Stimulated activated naive CD8-positive, alpha-beta T cell treated with anti-CD3 and anti-CD28 coated beads, Interleukin-15, Interleukin-2, amounts not matched to agents 100 U/mL and 50 U/mL, for 24 hours (primary cell): ENCODE measurements at regions not wholly inside any gene's neighbourhood (a gene's known extent, or its start where the extent isn't known, plus 50 kb on each side); places are given as distances from the start of the nearest gene placed in this dataset.
A peak's percentile ranks its signal among the peaks of the same experiment; 100 is the strongest.
"Not testable (repeated sequence)": the region's sequence is repeated elsewhere in the genome, so short reads cannot be mapped to it uniquely, and the experiment has no call there.

Source experiments
- ATAC-seq: fragments of 150-1000 bp; cut with Tn5 transposase; one replicate; pipeline ENCODE4 v1.10.0; 2021
- DNase-seq: peaks from one replicate; pipeline ENCODE4 v3.0.0; 2021

DNA sequence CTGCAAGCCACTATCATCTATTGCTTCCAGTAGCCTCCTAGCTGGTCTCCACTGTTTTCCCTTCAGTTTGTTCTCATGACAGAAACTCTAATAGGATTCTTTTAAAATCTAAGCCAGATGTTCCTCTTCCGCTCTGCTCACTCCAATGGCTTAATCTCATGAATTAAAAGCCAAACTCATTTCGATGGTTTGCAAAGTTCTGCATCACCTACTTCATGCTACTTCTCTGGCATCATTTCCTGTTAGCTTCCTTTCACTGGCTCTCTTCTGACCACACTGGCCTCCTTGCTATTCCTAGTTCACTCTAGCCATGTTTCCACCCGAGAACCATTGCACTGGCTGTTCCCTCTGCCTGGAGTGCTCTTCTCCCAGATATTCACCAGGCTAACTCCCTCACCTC lies 102.0 kb upstream of the LSM6 start:
- DNase-seq (no peak), ATAC-seq (no peak)

DNA sequence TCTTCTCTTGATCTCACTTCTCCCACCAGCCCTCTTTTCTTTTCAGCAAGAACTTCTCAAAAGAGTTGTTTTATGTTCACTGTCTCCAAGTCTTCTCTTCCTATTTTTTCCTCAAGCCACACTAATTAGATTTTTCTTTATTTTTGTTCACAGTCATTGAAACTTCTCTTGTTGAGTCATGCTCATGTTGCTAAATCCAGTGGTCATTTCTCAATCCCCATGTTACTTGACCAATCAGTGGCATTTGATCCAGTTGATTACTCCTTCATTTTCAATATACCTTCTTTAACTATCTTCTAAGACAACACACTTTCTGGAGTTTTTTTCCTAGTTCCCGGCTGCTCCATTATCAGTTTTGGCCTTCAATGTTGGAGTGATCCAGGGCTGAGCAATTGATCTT lies 103.1 kb upstream of the LSM6 start:
- no peak for ATAC-seq

DNA sequence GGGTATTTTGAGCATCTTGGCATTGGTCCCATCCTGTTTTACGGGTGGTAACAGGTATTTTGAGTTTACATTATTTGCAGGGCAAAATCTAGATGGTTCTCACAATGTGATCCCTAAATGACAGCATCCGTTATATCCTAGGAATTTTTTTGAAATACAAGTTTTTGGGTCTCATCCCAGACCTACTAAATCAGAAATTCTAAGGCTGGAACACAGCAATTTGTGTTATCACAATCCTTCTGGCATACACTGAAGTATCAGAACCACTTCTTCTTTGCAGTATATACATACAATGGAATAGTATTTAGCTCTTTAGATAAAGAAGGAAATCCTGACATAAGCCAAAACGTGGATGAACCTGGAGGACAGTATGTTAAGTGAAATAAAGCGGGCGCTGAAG lies 104.1 kb upstream of the LSM6 start:
- no peak for DNase-seq
- no peak for ATAC-seq

More for the DNA sequence above, 103.1 kb upstream of the LSM6 start:
- no peak for DNase-seq

DNA sequence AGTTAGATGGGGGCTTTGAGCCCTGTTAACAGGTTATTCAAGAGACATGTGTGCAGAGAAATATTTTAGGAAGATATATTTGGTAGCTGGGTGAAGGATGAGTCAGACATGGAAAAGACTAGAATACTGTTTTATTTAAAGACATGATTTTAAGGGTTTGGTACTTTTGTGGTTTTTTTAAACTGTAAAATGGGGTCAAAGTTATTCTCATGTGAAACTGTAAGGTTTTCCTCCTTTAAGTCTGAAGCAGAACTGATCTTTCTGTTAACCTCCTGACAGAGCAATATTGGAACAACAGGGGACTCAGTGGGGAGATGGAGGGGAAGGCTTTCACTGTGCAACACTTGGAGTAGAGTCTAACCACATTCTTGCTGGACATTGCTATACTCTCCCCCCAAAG lies 112.4 kb upstream of the LSM6 start:
- ATAC-seq (no peak), DNase-seq (no peak)

DNA sequence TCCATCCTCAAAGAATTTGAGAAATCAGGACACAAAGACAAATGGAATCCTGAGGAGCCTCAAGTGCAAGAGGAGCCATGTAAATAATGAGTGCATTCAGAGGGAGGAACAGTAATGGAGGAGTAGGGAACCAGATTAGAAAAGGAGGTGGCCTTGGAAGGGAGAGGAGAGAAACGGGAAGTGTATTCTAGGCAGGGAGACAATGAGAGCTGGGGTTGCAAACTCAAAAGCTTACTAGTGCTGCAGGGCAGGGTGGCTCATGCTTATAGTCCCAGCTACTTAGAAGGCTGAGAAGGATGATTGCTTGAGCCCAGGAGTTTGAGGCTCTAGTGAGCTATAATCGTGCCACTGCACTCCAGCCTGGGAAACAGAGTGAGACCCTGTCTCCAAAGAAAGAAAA lies 113.2 kb upstream of the LSM6 start:
- no peak for ATAC-seq
- DNase-seq, result no peak

DNA sequence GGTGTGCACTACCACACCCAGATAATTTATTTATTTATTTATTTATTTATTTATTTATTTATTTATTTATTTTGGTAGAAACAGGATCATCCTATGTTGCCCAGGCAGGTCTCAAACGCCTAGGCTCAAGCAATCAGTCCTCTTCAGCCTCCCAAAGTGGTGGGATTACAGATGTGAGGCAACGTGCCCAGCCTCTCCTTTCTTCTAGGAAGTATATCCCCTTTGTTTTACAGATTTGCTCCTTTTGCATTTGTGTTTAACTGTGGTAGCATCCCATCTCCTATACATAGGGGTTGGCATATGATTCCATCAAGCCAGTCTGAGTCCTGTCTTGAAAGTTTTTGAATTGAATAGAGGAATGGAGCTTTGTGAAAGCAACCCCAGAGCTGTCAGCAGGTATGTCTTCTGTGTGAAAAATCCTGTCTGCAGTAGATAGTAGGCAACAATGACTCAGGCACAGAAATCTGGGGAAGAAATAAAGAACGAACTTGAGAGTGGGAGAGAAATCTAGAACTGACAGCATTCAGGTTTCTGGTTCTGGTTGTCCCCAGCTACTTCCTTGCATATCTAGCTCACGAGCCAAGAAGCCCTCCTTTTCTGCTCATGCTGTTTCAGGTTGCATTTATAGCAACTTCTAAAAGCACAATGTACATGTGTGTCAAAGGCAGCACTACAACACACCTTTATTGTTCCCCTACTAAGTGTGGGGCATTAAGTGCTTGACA lies 113.7 kb upstream of the LSM6 start:
- ATAC-seq (no peak), DNase-seq (no peak)

DNA sequence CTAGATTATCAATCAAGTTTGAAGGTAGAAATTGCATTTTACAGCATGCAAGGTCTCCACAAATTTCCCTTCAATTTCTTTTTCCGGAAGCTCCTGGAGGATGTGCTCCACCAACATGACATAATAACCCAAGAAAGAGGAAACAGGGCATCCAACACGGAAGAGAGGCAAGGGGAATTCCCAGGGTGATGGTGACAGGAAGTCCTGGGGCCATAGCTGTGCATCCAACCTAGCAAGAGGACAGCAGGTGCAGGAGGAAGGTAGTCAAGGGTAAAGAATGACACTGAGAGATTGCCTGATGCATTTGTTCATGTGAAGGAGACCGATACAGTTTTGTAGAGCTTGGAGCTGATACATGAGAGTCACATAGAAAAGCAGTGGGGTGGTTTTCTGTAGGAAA lies 115.7 kb upstream of the LSM6 start:
- DNase-seq (peak; percentile 12), ATAC-seq (no peak)

DNA sequence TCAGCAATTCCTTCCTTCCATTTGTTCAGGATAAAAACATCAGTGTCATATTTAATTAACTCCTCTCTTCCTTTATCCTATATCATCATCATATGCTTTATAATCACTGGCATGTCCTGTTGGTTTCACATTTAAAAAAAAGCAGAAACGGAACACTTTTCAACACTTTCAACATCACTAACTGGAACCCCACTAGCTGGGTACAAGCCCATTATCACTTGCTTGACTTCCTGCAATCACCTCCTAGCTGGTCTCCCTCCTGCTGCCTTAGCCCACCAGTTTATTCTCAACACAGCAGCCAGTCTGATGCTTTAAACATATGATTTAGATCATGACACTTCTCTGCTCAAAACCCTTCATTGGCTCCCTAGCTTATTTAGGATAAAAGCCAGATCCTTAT lies 116.4 kb upstream of the LSM6 start:
- ATAC-seq (no peak), DNase-seq (no peak)

DNA sequence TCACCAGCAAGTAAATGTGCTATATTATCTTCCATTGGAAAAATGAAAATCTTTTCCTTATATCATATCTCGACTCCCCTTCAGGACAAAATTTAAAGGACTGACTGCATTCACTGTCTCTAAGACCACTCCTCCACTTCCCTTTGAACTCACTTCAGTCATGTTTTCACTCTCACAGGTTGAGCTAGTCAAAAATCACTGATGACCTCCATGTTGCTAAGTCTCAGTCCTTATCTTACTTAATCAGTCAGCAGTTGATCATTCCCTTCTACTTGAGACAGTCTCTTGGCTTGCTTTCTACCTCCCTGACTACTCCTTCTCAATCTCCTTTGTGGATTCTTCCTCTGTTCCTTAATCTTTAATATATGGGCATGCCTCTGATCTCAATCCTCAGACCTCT lies 117.0 kb upstream of the LSM6 start:
- DNase-seq, result no peak
- no peak for ATAC-seq

DNA sequence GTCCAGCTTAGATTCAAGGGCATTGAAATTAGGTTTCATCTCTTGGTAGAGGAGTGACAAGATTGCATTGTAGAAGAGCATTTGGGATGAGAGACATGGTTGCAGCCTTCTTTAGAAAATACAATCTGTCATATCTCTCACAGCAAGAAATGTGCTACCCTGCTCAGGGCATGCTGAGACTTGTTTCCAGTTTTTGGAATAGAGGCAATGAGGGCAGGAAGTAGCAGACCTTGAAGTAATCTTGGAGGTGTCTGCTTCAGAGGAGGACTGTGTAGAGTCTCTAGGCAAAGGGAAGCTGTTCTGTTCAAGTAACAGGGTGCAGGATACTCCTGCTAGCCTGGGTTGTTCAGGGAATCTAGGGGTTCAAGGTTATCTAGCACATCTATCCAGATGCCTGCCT lies 116.1 kb upstream of the ZNF827 start:
- DNase-seq, result no peak
- ATAC-seq, result no peak

DNA sequence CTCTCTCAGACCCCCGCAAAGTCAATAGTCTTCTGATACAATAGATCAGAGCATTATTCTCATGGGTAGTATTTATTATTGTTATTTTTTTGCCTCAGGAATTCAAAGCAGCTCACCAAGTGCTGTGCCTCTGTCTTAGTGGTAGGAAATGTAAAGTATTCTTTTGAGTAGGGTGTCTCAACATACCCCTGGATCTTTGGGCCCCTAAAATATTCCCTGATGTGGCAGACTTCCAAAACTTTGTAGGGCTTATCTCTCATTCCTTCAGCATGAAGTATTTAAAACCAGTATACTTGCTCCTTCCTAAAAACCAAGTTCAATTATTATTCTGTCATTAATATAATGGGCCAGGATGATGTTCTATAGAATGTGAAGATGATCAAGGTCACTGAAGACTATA lies 115.3 kb upstream of the ZNF827 start:
- DNase-seq, result no peak
- ATAC-seq, result no peak

DNA sequence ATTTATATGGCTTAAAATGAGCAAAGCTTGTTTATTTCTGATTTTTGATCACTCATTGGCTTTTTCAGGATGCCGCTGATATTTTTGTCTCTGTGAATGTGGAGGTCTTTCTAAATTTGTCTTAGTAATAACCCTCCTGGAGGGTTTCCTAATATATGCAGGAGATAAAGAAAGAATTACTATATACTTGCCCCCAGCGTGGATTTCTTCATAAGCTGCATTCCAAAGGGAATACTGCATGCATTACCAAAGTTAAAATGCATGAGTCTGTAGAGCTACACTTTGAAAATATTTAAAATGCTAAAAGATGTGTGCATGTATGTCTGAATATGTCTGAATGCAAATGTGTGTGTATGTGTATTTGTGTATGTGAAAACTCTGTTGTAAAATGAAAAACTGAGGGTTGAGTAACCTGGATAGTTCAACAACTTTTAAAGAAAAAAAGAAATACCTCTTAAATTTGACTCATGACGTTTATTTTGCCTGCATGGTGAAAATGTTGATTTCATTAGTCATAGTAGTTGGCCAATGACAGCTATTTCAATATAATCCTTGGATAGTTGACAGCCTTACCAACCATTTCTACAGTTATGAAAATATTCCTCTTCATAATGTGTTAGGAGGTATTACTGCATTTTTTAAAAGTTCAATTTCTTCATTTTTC lies 113.2 kb upstream of the ZNF827 start:
- ATAC-seq, result no peak
- DNase-seq, result no peak

DNA sequence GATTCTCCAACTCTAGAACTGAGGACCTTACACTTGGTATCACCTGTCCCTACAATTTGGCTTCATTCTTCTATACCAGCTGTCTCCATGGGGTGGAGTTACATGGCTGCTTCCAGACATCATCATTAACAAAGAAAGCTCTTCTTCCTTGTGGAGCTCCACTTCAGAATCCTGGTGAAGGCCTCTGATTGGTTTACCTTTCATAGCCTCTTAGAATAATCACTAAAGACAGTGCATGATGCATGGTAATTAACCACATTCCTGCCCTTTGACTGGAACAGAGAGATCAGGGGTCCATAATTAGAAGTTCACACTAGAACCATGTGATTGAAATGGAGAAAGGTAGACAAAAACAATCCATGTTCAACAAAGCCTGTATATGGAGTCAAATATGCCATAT lies 112.6 kb upstream of the ZNF827 start:
- DNase-seq (no peak), ATAC-seq (no peak)

DNA sequence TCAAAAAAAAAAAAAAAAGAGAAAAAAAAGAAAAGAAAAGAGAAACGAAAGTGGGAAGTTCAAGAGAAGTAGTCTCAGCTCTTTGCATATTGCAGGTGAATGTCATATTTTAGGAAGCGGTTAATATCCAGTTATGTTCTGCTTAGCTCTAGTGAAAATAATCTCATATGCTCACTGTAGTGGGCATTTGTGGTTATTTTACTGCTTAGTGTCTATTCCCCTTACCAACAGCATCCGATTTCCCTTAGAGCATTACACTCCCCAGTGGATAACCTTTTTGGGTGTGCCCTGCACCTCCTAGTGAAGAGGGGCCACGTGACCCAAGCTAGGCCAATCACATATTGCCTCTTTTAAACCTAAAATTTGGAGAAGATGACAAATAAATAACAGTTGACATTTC lies 111.2 kb upstream of the ZNF827 start:
- ATAC-seq (no peak), DNase-seq (no peak)

DNA sequence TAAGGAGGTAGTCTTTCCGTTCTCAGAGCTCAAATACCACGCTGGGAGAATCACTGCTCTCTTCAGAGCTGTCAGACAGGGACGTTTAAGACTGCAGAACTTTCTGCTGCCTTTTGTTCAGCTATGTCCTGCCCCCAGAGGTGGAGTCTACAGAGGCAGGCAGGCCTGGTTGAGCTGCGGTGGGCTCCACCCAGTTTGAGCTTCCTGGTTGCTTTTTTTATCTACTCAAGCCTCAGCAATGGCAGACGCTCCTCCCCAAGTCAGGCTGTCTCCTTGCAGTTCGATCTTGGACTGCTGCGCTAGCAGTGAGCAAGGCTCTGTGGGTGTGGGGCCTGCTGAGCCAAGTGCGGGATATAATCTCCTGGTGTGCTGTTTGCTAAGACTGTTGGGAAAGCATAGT lies 109.1 kb upstream of the ZNF827 start:
- DNase-seq, ATAC-seq: not testable (repeated sequence)

DNA sequence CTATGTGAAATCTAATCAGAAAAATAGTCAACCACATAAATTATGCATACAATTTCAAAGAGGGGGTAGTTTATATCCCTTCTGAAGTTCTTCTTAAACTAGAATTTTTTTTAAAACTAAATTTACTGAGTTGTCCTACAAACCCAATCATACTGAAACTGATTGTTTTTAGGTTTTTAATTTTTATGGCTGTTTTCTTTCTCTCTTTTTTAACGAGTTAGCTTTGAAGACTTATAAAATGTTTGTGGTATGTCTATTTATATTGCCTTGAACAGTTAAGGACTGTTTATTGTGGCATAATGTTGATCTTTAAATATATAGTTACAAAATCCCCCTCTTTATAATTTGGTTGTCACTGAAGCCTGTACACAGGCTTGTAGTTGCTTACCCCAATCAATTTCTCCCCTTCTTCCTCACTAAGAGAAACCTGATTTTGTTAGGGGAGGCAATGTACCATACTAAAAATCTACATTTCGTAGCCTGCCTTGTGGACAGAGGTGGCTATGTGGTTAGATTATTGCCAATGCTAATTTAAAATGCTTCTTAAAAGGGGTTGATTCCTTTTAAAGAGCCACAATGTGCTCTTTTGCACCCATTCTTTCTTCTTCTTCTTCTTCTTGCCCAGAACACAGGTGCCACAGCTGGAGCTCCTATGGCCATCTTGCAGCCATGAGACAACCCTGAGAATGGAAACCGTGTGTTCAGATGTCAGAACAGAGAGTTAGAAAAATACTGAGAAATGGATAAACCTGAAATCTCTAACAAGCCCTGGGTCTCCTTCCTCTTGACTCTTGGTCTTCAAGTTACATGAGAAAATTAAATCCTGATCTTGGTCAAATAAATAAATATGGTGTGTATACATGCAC lies 102.7 kb upstream of the ZNF827 start:
- ATAC-seq (no peak), DNase-seq (no peak)

DNA sequence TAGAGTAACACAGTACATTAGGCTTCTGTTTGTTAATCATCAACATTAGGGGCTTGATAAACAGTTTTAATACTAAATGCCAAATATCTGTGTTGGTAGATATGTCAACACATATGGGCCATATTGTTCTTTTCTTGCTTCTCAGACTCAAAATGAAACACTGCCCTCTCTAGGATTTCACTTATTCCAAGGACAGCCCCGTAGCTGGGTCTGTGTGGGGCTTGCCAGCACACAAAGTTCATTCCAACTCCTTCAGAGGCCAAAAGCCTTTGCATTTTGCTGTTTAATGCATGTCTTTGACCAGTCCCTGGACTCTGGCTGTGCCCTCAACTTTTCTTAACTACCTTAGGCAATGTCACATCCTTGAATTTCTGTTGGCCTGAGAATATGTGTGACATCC lies 102.0 kb upstream of the ZNF827 start:
- DNase-seq (no peak), ATAC-seq (no peak)

DNA sequence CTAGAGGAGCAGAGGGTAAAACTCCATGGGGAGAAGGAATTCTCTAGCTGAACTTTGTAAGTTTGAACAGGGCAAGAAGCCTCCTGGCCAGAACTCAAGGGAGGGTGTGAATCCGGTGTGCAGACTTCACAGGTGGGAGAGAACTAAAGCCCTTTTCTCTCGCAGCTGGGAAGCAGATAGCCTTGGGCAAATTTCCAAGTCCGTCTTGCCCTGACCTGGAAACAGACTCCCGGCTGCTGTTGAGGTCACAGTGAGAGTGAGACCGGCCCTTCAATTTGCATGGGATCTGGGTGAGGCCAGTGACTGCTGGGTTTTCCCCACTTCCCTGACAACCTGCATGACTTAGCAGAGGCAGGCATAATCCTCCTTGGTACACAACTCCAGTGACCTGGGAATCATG lies 94.5 kb upstream of the ZNF827 start:
- no peak for ATAC-seq
- no peak for DNase-seq

DNA sequence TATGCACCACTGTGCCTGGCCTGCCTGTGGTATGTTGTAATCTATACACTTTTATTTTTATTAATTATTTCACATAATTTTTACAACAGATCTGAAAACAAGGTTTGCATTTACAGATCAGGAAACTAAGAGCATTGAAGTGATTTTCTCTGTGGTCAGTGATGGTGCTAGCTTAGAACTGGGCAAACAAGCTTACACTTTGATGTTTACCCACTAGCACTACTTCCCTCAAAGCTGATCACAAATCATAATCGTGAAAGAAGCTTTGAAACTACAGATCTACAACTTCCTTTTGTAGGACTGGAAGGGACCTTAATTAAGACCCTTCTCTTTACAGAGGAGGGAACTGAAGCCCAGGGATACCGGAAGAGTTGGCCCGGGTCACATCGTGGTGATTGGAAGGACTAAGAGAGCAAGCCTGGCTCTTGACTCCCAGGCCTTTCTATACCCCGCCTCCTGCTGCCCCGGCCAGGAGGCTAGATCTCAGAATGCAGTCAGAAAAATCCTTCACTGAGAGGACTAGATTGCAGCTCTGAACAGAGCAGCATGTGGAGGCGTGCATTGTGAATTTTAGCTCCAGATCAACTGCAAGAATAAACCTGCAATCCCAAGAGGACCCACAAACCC lies 93.7 kb upstream of the ZNF827 start:
- DNase-seq (no peak), ATAC-seq (no peak)

DNA sequence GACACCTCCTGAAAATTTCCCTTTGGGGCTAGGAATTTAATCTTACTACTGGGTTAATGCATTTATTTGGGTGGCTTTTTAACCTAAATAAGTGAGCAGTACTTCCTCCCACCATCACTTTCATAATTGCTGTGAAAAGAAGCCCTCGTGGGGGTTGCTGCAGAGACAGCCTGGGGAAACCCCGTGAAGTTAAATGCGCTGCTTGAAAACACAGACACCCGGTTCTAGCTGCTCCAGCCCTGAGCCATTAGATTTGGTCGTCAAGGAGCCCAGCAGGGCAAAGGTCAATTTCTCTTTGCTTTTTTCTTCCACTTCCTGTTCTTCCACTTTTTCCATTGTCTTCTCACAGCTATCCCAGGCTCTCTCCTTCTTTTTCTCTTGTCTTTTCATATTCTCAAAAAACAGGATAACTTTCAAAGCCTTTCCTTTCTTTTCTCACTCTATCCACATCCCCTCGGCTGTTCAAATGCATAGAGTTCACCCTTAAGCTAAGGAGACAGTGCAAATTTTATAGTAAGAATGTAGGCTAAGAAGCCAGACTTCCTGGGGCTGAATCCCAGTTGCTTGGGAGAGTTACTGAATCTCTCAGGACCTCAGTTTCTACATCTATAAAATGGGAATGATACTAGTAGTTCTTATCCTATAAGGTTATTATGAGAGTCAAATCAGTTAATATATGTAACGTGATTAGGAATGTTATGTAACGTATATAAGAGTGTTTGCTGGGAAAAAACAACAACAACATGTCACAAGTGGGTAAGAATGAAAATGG lies 91.5 kb upstream of the ZNF827 start:
- peak; percentile 22 for DNase-seq

DNA sequence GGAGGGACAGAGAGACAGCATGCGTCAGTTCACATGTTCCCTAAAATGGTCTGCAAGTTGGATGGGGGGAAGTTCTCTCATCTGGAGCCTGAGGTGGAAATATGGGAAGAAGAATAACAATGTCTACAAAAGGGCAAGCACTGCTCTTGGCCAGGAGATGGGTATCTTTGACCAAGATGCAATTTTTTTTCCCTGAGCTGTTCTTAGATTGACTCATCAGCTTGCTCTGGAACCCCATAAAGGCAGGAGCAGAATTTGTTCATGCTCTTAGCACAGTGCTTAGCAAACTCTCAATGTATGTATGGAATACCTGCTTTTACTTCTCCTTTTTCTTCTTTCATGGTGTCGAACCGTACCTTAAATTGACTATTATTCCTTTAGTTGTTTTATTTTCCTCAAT lies 90.5 kb upstream of the ZNF827 start:
- DNase-seq (no peak), ATAC-seq (no peak)

More for the DNA sequence above, 91.5 kb upstream of the ZNF827 start:
- peak; percentile 57 for ATAC-seq

DNA sequence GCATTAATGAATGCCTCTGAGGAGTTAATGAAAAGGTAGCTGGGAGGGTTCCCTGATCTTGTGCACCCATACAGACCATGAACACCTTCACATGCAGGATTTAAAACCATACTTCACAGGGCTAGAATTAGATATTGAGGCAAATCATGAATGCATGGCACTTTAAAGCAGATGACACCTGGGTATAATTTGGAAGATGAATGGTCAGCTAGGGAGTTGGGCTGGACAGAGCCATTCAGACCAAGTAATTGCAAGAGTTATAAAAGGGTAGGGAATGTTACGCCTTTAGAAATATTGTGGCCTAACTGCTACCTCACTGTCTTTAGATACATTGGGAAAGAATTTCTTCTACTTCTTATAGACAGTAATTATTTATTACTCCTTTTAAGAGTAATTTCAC lies 89.1 kb upstream of the ZNF827 start:
- no peak for ATAC-seq
- no peak for DNase-seq
